HG03045 (cell line): ENCODE measurements at regions not wholly inside any gene's neighbourhood (a gene's known extent, or its start where the extent isn't known, plus 50 kb on each side); places are given as distances from the start of the nearest gene placed in this dataset.

ENCODE experiments used
- ATAC-seq: cut with Tn5 transposase; IDR thresholded peaks from one replicate; pipeline ENCODE4 v1.9.1; 2021; ENCODE audit warnings: mild to moderate bottlenecking, moderate library complexity; ENCODE audit not compliant: unreplicated experiment

DNA sequence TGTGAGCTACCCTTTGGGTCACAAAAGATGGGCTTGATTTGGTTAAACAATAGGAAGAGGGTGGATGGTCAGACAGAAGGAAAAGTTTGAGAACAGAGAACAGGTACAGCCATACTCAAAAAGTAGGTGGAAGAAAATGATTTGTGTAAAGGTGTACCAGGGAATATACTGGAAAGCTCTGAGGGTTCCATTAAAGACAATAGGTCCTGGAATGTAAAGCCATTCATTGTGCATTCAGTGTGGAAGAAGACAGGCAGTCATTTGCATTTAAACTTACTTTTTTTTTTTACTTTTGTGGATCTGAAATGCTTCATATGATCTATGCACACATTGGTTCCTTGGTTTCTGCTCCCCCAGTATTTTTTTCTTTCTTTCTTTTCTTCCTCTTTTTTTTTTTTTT is 581.4 kb upstream of the PIK3C3 start:
- ATAC-seq, result no peak

DNA sequence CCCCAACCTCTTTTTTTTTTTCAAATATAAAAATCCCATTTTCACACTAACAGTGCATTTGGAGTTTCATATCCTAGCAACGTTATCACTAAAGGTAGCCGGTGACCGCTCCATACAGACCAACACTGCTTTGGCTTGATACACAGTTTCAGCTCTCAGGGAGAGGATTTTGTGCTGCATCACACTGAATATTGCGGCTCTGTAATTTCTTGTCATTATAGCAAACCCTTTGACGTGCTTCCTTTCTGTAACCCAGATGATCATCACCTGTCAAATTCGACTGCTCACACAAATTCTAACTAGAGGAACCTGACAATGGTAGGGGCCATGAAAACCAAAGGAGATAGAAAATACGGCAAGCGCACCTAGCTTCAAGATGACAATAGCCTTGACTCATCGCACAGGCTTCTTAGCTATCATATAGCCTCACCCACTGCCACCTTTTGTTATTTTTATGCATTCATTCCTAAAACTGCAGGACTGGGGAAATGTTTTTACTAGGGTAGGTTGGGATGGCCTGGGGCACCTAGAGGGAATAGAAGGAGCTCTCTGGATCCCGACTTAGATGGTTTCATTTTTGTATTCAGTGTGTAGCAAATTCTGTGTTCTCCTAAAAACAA is 582.9 kb upstream of the PIK3C3 start:
- no peak for ATAC-seq

DNA sequence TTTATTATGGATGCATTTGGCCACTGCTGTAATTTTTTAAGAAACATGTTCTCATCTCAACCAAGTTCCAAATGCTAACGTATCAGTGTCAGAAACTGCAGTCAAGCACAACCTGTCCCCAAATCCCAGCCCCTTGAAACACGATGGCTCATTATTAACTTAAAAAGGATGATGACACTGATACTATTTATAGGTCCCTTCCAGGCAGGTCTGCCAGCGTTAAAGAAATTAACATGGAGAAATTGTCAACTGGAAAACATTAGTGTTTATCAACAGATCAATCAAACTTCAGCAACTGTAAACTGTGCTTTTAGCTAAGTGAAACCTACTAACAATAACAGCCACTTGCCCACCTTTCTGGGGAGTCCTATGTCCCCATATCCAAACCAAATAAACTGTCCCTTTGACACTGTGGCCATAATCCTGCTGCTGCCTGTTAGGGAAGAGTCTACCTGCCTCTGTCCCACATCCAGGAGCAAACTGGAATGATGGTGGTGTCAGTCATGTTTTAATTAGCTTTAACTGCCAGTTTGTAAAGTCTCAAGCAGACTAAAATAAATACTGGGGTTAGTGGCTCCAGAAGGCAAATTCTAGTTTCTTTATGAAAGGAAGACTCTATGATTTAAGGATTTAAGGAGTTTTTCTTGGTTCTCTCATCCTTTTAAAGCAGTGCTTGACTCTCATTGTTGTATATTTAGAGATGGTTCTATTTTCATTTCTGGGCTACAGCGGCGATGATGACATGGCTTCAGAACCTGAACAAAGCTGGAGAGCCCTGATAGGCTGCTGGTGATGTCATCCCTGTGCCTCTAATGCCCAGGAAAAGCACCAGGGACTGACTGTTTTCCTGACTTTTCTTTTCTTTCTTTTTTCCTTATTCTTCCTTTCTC is 583.6 kb upstream of the PIK3C3 start:
- no peak for ATAC-seq

DNA sequence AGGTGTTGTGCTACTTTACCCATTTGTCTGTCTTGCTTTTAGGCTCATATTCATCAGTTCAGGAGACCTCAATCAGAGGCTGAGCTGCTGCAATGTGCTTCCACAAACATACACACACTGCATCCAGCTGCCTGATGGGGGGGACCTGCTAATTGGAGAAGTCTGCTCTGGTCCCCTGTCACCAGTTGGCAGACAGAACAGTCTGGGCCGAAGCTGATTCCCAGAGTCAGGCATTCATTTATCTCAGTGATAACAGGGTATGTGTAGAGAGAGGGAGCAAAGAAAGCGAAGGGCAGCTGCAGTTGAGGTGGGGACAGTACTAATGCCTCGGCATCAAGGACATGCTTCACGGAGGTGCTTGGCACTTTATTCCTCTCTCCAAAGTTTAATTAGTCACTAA is 584.3 kb upstream of the PIK3C3 start:
- no peak for ATAC-seq

DNA sequence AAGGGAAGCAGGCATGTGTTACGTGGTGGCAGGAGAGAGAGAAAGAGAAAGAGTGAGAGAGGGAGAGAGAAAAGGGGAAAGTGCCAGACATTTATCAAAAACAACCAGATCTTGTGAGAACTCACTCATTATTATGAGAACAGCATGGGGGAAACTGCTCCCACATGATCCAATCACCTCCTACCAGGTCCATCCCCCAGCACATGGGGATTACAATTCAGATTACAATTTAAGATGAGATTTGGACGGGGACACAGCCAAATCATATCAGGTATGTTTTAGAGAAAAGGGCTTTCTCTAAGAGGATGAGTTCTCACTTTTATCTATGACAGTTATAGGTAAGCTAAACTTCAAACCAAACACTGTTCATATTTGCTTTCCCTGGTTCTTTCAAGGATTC is 597.3 kb upstream of the PIK3C3 start:
- no peak for ATAC-seq

DNA sequence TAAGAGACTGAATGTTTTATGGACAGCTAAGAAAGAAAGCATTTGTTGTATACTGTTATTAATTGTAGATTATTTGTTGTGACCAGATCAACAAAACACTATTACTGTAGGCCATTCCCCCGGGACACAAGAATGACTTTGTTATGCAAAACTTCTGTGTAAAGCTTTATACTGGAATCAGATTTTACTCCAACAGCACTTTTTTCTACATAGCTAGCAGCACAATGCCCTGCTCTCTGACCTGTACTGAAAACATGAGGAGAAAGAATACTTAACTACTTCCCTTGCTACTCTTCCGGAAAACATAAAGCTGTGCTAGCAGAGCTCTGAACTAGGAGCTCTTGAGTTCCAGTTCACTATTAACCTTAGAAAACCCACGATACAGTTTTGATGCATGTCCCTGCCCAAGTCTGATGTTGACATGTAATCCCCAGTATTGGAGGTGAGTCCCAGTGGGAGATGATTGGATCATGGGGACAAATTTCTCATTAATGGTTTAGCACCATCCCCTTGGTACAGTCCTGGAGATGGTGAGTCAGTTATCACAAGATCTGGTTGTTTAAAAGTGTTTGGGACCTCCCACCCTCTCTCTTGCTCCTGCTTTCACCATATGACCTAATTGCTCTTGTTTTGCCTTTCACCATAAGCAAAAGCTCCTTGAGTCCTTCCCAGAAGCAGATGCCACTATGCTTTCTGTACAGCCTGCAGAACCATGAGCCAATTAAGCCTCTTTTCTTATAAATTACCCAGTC is 601.1 kb upstream of the PIK3C3 start:
- no peak for ATAC-seq

DNA sequence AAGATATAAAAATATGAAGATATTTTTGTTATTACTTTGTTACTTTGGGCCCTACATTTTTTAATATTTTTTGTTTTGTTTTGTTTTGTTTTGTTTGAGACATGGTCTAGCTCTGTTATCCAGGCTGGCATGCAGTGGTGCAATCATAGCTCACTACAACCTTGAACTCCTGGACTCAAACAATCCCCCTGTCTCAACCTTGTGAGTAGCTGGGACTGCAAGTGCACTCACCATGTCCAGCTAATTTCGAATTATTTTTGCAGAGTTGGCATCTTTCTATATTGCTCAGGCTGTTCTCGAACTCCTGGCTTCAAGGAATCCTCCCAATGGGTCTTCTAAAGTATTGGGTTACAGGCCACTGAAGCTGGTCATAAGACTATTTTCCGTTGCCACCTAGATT is 603.6 kb upstream of the PIK3C3 start:
- no peak for ATAC-seq

DNA sequence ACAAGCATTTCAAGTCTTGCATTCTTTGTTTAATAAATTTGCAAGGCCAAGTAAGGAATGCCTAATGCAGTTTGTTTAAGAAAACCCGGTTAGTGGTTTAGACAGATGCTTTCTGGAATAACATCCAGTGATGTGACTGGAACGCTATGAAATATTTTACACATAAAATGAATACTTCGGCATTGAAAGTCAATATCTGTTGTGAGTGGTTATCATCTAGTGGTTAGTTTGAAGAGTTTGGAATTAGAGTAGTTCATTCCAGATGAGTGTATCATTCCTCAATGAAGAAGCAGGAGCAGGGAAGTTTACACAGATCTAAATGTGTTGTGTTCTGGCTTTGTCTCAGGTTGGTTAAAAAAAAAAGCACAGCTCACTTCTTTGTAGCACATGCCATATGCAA is 608.0 kb upstream of the PIK3C3 start:
- ATAC-seq, result no peak

DNA sequence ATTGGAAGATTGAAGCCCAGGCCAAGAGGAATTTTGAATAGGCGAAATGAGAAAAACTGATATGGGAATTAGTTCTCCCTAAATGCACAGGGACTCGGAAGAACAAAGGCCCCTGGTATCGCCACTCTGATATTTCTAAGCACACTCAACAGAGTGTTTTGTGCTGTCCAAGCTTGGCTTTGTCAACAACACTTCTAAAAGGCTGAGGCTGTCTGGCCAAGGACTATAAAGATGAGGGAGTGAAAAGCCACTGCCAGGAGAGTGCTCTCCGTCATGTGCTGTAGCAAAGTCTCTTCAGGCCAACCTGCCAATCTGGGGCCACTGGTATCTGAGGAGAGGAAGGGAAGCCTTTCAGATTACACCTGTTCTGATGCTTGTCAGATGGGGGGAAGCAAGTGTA is 611.2 kb upstream of the PIK3C3 start:
- no peak for ATAC-seq

DNA sequence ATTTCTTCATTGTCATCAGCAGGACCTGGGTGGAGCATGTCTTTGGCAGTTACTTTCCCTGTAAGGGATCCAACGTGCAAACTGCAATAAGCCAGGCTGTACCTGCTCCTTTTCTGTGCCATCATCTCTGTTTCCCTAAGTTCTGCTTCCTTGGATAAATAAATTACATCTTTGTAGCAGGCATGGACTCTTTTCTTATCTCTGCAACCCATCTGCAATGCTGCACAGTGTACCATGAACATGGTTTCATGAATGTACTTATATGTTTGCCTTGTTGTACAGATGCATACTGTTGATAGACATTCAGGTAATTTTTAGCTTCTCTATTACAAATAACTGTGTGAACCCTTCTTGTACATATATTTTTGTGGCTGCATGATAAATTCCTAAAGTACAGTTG is 616.7 kb upstream of the PIK3C3 start:
- no peak for ATAC-seq

DNA sequence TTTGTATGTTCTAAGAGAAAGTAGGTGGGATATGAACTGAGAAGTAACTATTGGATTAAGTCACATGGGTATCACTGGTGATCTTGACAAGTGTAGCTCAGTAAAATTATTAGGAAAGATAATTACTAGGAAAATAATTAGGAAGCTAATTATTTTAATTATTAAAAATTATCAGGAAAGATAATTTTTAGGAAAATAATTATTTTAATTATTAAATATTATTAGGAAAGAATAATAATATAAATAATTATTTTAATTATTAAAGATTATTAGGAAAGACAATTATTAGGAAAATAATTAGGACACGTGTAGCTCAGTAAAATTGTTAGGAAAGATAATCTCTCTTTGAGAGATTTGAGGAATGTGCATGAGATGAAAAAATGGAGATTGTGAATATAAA is 623.4 kb upstream of the PIK3C3 start:
- ATAC-seq, result no peak

DNA sequence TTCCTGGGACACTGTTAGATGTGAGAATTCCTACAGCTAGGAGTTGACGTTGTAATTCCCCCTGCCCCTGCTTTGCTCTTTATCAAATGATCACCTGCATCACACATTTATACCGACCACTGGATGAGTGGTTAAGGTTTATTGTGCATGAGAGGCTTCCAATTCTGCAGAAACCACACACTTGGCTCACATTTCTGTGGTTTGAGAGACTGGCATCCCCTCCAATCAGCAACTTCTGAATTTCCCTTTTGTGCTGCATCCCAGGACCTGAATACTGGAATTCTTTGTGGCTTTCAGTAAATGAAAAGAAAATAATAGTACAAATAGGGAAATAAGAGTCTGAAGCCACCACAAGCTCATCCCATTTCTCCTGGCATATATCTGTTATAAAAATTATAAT is 628.7 kb upstream of the PIK3C3 start:
- no peak for ATAC-seq

DNA sequence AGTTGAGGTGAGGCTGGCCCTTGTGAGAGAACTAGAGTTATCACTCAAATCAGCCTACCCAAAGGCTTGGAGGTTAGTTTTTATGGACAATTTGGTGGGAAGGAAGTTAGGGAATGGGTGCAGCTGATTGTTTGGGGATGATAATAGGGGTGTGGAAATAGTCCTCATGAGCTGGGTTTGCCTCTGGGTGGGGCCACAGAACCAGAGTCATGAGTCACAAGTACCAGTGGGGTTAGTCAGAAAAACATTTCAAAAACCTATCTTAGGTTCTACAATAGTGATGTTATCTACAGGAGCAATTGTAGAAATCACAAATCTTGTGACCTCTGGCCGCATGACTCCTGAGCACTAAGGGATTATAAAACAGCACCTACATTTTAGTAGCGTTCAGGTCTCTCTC is 630.1 kb upstream of the PIK3C3 start:
- no peak for ATAC-seq

DNA sequence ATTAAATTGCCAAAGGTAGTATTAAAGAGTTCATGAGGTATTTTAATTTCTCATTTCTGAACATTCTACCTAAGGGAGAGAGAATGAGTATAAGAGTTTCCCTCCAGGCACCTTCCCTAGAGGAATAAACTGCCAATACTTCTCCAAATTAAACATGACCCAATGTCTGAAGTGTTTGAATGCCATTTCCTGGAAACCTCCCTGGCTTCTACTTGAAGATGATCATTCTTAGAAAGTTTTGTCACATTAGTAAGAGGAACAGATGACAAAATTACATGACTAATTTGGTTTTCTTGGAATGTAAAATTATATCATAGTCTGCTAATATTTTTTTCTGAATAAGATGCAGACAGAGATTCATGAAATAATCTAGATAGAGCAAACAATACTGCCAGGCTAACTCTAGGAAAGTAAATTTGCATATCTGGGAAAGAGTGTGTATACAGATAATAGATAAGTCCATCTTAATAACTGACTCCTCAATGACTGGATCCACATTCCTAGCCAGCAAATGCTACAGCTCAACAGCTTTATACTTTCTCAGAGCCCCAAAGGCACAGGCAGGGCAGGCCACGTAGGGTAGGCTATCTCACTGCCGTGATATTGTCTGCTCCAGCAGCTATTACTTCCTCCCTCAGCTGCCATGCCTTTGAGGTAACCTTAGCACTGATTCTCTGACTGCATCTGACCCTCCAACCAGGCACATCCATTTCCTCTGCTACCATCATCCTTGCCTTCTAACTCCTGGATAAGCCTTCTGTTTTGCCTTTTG is 630.8 kb upstream of the PIK3C3 start:
- no peak for ATAC-seq

DNA sequence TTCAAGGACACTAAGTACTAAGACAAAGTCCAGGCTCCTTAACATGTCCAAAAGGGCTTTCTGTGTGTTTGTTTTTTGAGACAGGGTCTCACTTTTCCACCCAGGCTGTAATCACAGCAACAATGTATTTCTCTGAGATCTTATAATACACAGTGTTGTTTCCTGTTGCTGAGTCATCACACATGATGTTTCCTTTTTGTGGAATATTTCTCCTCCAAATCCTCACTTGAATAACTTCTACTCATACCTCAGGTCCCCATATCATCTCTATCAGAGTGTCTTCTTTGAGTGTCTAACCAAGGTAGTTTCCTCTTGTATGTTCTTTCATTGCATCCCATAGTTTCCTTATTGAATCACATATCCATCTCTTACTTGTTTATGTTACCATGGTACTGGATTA is 632.0 kb upstream of the PIK3C3 start:
- no peak for ATAC-seq

DNA sequence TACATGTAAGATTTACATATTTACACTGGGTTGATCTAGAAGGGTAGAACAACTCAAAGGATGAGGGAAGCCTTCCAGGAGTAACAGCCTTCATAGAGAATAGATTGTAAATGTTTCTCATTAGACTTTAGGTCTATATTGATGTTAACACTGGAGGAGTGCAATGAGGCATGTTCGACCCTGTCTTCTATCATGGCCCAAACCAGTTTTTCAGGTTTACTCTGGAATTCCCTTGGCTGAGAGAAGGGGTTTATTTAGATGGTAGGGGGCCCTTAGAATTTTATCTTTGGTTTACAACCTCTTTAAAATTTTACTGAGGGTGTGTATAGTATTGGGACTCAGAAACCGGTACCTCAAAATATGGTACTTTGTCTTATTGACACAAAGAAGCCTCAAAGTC is 634.9 kb upstream of the PIK3C3 start:
- ATAC-seq, result no peak

DNA sequence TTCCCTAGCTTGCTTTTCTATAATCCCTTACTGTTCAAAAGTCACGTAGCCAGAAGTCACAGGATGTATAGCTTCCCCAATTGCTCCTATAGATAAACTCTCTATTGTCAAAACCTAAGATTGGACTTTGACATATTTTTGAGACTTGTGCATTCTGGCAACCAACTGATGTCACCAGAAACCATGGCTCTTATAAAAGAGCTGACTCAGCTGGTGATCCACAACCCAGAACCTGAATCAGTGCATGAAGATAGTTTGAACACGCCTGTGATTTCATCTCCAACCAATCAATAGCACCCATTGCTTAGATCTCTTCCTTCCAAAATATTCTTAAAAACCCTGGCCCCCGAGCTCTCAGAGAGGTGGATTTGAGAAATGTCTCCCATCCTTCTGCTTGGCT is 639.9 kb upstream of the PIK3C3 start:
- ATAC-seq, result no peak

DNA sequence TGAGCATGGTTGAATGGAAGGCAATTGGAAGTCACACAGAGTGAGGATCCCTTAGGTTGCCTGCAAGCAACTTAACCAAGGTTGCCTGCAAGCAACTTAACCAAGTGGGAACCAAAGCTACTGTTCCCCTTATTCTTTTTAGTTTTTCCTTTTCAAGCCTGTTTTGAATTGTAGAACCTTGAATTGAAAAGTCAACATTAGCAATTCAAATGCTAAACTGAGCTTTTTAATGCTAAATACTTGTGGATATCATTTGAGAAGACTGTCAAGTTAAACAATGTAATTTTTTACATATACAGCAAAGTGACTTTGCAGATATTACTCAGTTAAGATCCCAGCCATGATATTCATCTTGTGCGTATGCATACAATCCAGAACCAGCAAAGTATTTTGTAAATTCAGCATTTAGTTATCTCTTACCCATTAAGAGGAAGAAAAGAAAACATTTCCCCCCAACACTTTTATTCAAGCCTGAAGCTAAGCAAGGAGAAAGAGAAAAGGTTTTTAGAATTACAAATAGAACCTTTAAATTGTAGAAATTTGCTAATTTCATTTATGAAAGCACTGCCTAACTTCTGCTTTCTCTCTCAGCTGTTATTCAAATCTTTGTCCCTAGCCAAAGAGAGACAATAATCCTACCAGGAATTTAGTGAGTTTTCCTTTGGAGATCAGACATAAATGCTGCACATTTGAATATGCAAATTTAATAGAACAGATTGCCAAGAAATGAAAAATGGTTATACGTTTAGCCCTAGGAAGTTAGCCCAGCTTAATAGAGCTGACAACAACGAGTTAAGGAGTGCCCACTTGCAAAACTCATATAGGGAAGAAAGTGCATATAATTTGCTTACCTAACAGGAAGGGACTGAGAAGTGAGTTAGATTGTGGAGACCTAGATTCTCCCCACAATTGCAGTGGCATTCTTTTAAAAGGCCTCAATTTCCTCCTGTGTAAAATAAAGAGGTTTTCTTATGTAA is 643.2 kb upstream of the PIK3C3 start:
- no peak for ATAC-seq

DNA sequence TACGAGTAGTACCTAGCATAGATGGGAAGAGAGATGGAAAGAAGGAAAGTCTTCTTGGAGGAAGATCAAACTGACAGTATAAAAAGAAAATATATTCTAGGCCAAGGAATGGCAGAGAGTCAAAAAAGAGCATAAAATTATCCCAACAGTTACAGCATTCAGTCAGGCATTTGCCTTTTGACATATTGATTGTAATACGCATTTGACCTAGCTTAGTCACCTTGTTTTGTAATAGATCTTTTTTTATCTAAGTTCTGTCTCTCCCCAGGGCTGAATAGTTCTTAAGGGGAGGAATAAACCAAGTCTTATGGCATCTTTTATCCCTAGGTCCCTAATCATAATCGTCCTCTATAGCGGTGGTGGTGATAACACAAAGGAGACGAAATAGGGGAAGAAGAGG is 657.3 kb upstream of the PIK3C3 start:
- ATAC-seq, result no peak

DNA sequence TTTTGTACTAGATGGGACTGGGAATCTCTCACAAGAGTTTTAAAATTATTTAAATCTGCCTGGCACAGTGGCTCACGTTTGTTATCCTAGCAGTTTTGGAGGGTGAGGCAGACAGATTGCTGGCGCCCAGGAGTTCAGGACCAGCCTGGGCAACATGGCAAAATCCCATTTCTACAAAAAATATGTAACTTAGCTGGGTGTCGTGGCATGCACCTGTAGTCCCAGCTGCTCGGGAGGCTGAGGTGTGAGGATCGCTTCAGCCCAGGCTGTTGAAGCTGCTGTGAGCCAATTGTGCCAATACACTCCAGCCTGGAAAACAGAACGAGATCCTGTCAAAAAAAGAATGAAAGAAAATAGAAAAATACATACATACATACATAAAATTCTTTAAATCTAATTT is 685.7 kb upstream of the PIK3C3 start:
- ATAC-seq, result no peak
